HepG2 (cell line): ENCODE measurements at regions not wholly inside any gene's neighbourhood (a gene's known extent, or its start where the extent isn't known, plus 50 kb on each side); places are given as distances from the start of the nearest gene placed in this dataset.

Experiments used
- EHMT2 ChIP-seq: fragments of 200-600 bp; sonication (generic); IDR thresholded peaks from 2 replicates; pipeline ENCODE4 v1.7.0; 2017; ENCODE audit warnings: antibody characterized with exemption, low read depth, low read length, borderline replicate concordance
- KMT2B ChIP-seq: IDR thresholded peaks from 2 replicates; pipeline ENCODE4 v1.6.1; 2016; ENCODE audit warnings: missing genetic modification reagents, missing compliant biosample characterization
- SRSF1 ChIP-seq: fragments of 200-400 bp; formaldehyde crosslinking; optimal IDR thresholded peaks from 2 replicates; pipeline ENCODE3; 2017; ENCODE audit warnings: mild to moderate bottlenecking, low read depth, low read length, moderate library complexity
- TOE1 ChIP-seq: sonication (generic); formaldehyde crosslinking; IDR thresholded peaks from 2 replicates; pipeline ENCODE4 v1.4.0; 2020; ENCODE audit warnings: mild to moderate bottlenecking, missing genetic modification reagents
- ZFAT ChIP-seq: sonication (generic); formaldehyde crosslinking; conservative IDR thresholded peaks from 2 replicates; pipeline ENCODE4 v1.8.1; 2023; ENCODE audit warnings: missing genetic modification reagents, inconsistent platforms
- ZMAT3 ChIP-seq: sonication (generic); formaldehyde crosslinking; conservative IDR thresholded peaks from 2 replicates; pipeline ENCODE4 v1.7.0; 2021; ENCODE audit warnings: missing genetic modification reagents
- ZNF234 ChIP-seq: sonication (generic); formaldehyde crosslinking; conservative IDR thresholded peaks from 2 replicates; pipeline ENCODE4 v1.5.1; 2020; ENCODE audit warnings: mild to moderate bottlenecking, missing genetic modification reagents
- ZNF550 ChIP-seq: sonication (generic); formaldehyde crosslinking; IDR thresholded peaks from 2 replicates; pipeline ENCODE4 v1.4.0; 2020; ENCODE audit warnings: mild to moderate bottlenecking, missing genetic modification reagents, borderline replicate concordance
- TF ChIP-seq, protein P1 (sequence below): sonication (generic); formaldehyde crosslinking; IDR thresholded peaks from 2 replicates; pipeline ENCODE4 v1.4.0; 2020; ENCODE audit warnings: missing genetic modification reagents
- TF ChIP-seq, protein P2 (sequence below): IDR thresholded peaks from 2 replicates; pipeline ENCODE4 v1.6.1; 2012; ENCODE audit warnings: inconsistent platforms
- TF ChIP-seq, protein P3 (sequence below): IDR thresholded peaks from 2 replicates; pipeline ENCODE4 v1.6.1; 2012; ENCODE audit warnings: low read depth, low read length, improper control_type of control experiment

DNA sequence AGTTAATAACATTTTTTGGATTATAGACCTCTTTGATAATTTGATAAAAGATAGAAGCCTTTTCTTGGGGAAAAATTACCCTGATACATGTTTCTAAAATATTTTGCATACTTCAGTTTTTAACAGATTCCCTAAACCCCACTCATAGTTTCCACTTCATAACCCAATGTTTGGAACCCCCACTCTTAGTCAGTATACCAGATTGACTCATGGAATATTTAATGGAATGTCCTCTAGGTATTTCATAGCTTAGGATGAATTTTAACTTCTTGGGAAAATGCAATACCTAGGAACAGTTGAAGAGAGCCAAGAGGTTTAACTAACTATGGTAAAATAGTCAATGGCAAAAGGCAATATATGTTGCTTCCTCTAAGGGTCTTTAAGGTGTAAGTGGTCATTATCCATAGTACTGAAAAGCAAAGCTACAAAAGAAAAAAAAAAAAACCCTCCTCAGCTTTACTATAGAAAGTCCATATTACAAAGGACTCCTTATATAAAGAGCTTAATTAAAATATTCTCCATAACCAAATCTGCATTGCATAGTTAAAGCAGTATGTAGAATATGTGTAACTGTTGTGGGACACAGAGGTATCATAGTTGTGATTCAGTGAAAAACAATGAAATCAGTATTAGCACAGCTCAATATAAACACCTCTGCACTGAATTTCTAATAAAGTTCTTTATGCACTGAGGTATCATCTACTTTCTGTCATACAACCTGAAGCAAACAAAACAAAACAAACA, 159.9 kb downstream of the PCDH7 start (continued):
- TF ChIP-seq ZFAT (CRISPR knock-in tag) (no peak), EHMT2 (no peak), ZNF550 (CRISPR knock-in tag) (no peak), ZMAT3 (CRISPR knock-in tag) (no peak), KMT2B (CRISPR knock-in tag) (no peak), ZNF234 (CRISPR knock-in tag) (no peak), TOE1 (CRISPR knock-in tag) (no peak), SRSF1 (no peak)
- TF ChIP-seq, protein P1, sequence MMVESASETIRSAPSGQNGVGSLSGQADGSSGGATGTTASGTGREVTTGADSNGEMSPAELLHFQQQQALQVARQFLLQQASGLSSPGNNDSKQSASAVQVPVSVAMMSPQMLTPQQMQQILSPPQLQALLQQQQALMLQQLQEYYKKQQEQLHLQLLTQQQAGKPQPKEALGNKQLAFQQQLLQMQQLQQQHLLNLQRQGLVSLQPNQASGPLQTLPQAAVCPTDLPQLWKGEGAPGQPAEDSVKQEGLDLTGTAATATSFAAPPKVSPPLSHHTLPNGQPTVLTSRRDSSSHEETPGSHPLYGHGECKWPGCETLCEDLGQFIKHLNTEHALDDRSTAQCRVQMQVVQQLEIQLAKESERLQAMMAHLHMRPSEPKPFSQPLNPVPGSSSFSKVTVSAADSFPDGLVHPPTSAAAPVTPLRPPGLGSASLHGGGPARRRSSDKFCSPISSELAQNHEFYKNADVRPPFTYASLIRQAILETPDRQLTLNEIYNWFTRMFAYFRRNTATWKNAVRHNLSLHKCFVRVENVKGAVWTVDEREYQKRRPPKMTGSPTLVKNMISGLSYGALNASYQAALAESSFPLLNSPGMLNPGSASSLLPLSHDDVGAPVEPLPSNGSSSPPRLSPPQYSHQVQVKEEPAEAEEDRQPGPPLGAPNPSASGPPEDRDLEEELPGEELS, result no peak
- TF ChIP-seq, protein P2, sequence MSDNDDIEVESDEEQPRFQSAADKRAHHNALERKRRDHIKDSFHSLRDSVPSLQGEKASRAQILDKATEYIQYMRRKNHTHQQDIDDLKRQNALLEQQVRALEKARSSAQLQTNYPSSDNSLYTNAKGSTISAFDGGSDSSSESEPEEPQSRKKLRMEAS, result no peak
- TF ChIP-seq, protein P3, sequence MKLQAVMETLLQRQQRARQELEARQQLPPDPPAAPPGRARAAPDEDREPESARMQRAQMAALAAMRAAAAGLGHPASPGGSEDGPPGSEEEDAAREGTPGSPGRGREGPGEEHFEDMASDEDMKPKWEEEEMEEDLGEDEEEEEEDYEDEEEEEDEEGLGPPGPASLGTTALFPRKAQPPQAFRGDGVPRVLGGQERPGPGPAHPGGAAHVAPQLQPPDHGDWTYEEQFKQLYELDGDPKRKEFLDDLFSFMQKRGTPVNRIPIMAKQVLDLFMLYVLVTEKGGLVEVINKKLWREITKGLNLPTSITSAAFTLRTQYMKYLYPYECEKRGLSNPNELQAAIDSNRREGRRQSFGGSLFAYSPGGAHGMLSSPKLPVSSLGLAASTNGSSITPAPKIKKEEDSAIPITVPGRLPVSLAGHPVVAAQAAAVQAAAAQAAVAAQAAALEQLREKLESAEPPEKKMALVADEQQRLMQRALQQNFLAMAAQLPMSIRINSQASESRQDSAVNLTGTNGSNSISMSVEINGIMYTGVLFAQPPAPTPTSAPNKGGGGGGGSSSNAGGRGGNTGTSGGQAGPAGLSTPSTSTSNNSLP, result no peak
